Neuronal stem cell (in vitro differentiated cells): ENCODE measurements at regions not wholly inside any gene's neighbourhood (a gene's known extent, or its start where the extent isn't known, plus 50 kb on each side); places are given as distances from the start of the nearest gene placed in this dataset.

Experiments
- DNase-seq: peaks from one replicate; pipeline ENCODE4 v3.0.0-alpha.2; 2013; ENCODE audit warnings: low spot score
- H2AFZ ChIP-seq: one replicate; pipeline ENCODE4 v1.6.1; 2013; ENCODE audit warnings: mild to moderate bottlenecking, low read length, inconsistent platforms
- H2AK5ac ChIP-seq: 2 replicates; pipeline ENCODE4 v1.6.1; 2013; ENCODE audit warnings: low read depth, mild to moderate bottlenecking, inconsistent platforms, low read length, moderate library complexity, mixed read lengths
- H2BK120ac ChIP-seq: 2 replicates; pipeline ENCODE4 v1.6.1; 2013; ENCODE audit warnings: low read depth, mild to moderate bottlenecking, inconsistent platforms, low read length, moderate library complexity, mixed read lengths
- H2BK12ac ChIP-seq: one replicate; pipeline ENCODE4 v1.6.1; 2013; ENCODE audit warnings: low read length, inconsistent platforms
- H2BK15ac ChIP-seq: 2 replicates; pipeline ENCODE4 v1.6.1; 2013; ENCODE audit warnings: mild to moderate bottlenecking, low read length, inconsistent platforms, mixed read lengths
- H2BK5ac ChIP-seq: one replicate; pipeline ENCODE4 v1.6.1; 2013; ENCODE audit warnings: inconsistent platforms, mild to moderate bottlenecking, low read length, moderate library complexity
- H3K14ac ChIP-seq: one replicate; pipeline ENCODE4 v1.6.1; 2013; ENCODE audit warnings: low read length, inconsistent platforms
- H3K18ac ChIP-seq: 2 replicates; pipeline ENCODE4 v1.6.1; 2013; ENCODE audit warnings: low read length, inconsistent platforms
- H3K23ac ChIP-seq: 2 replicates; pipeline ENCODE4 v1.6.1; 2013; ENCODE audit warnings: low read depth, mild to moderate bottlenecking, mixed read lengths, low read length, inconsistent platforms; ENCODE audit not compliant: poor library complexity
- H3K27ac ChIP-seq: replicated peaks from 3 replicates; pipeline ENCODE4 v1.5.1; 2013; ENCODE audit warnings: low read length, inconsistent platforms
- H3K27me3 ChIP-seq, 3 experiments: 2 replicates each; pipeline ENCODE4 v1.6.1; 2013; ENCODE audit warnings: low read length in 3 of 3, mild to moderate bottlenecking in 2 of 3, inconsistent platforms in 1 of 3, low read depth in 1 of 3, mixed read lengths in 1 of 3, moderate library complexity in 1 of 3; ENCODE audit not compliant: control insufficient read depth in 3 of 3, insufficient read depth in 3 of 3
- H3K36me3 ChIP-seq, 2 donors: replicated peaks in 1 of 2; 2 replicates each; pipeline ENCODE4 v1.6.1; 2013; ENCODE audit warnings: low read length in 2 of 2; ENCODE audit not compliant: control insufficient read depth in 2 of 2, insufficient read depth in 2 of 2
- H3K4ac ChIP-seq: 2 replicates; pipeline ENCODE4 v1.6.1; 2013; ENCODE audit warnings: inconsistent platforms, mild to moderate bottlenecking, low read length, moderate library complexity
- H3K4me1 ChIP-seq, 2 donors: 1 replicate in 1 of 2; 2 replicates in 1 of 2; pipeline ENCODE4 v1.6.1; 2013; ENCODE audit warnings: low read length in 2 of 2, low read depth in 1 of 2; ENCODE audit not compliant: control insufficient read depth in 2 of 2, insufficient read depth in 1 of 2
- H3K4me2 ChIP-seq: one replicate; pipeline ENCODE4 v1.6.1; 2013; ENCODE audit warnings: mild to moderate bottlenecking, low read length, inconsistent platforms; ENCODE audit not compliant: insufficient read depth, poor library complexity, severe bottlenecking
- H3K4me3 ChIP-seq, 2 donors: 2 replicates each; pipeline ENCODE4 v1.5.1; 2013; ENCODE audit warnings: low read length in 2 of 2, mild to moderate bottlenecking in 2 of 2, inconsistent platforms in 1 of 2, moderate library complexity in 1 of 2
- H3K79me1 ChIP-seq: one replicate; pipeline ENCODE4 v1.6.1; 2013; ENCODE audit warnings: low read depth, mild to moderate bottlenecking, inconsistent platforms, low read length, moderate library complexity
- H3K9ac ChIP-seq: one replicate; pipeline ENCODE4 v1.6.1; 2013; ENCODE audit warnings: mild to moderate bottlenecking, low read depth, low read length, inconsistent platforms; ENCODE audit not compliant: poor library complexity
- H3K9me3 ChIP-seq, 2 donors: replicated peaks in 1 of 2; 2 replicates each; pipeline versions ENCODE3 to v1.6.1; 2013; ENCODE audit warnings: low read length in 2 of 2, mild to moderate bottlenecking in 2 of 2, inconsistent platforms in 1 of 2, low read depth in 1 of 2, mixed read lengths in 1 of 2, moderate library complexity in 1 of 2; ENCODE audit not compliant: control insufficient read depth in 2 of 2, insufficient read depth in 1 of 2
- H4K8ac ChIP-seq: one replicate; pipeline ENCODE4 v1.6.1; 2013; ENCODE audit warnings: low read depth, mild to moderate bottlenecking, inconsistent platforms, low read length, moderate library complexity
- H4K91ac ChIP-seq: one replicate; pipeline ENCODE4 v1.6.1; 2013; ENCODE audit warnings: low read length, low read depth, mild to moderate bottlenecking, inconsistent platforms; ENCODE audit not compliant: poor library complexity
- WGBS, 2 donors: extraction: QIAGEN DNeasy Blood & Tissue Kit; methylation state at CpG; one replicate each; pipeline ENCODE4 v1.1.7; 2013; ENCODE audit warnings: missing lambda C conversion rate in 2 of 2, mixed read lengths in 1 of 2; ENCODE audit not compliant: insufficient read length in 2 of 2, insufficient replicate concordance in 1 of 2; ENCODE audit errors: extremely low coverage in 2 of 2; 5-methylcytosine and 5-hydroxymethylcytosine counted together

DNA sequence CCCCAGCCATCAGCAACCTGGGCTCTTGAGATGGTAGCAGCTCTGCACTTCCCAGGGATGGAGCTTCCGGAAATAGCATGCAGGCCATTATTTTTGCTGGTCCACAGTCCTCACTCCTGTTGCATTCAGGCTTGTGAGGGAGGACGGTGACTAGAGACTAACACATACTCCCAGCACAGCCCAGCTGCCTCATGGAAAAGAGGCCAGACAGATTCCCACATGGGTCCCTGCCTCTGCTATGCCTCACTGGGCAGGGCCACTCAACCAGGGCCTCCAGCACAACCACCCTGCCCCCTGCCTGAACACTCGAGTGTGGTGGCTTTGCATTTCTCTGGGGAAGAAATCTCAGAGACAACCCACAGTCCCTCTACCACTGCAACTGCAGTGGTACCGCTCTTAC is 1195.1 kb downstream of the PCDH18 start:
- Histone ChIP-seq H3K14ac (no peak overlapping the region), H3K4ac (no peak overlapping the region), H3K4me3 (no peak overlapping the region), H3K27me3 (no peaks in the 10 kb centered on the region), H3K18ac (no peak overlapping the region), H2AFZ (no peak overlapping the region), H3K23ac (no peak overlapping the region), H2BK5ac (no peak overlapping the region), H3K36me3 (no peaks in the 10 kb centered on the region), H2BK12ac (no peak overlapping the region), H2BK15ac (no peak overlapping the region), H4K8ac (no peak overlapping the region), H2AK5ac (no peak overlapping the region), H3K4me2 (no peak overlapping the region), H2BK120ac (peak overlapping the region; percentile 61), H3K27ac (no peak overlapping the region), H4K91ac (no peak overlapping the region), H3K4me1 (no peaks in the 10 kb centered on the region), H3K9ac (no peak overlapping the region), H3K9me3 (no peaks in the 10 kb centered on the region), H3K79me1 (no peaks in the 10 kb centered on the region)
- no peak for DNase-seq
- no CpG with 5 or more reads among the region's 4 CpGs for WGBS, 2 donors

DNA sequence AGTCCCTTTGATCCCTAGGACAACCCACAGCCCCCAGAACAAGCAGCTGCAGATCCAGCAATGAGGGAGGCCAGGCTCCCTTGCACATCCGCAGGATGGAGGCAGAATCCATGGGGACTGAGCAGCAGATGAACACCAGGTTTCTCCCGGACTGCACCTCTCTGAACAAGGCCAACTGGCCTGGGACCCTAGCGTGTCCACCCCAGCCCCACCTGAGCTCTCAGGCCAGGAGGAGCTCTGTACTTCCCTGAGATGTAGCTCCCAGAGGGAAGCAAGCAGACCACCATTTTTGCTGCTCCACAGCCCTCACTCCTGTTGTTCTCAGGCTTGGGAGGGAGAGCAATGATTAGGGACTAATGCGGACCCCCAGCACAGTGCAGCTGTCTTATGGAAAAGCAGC is 1195.8 kb downstream of the PCDH18 start:
- H3K18ac ChIP-seq, result no peak overlapping the region
- no peak for DNase-seq
- peak overlapping the region; percentile 45 for H3K9ac ChIP-seq
- no peak overlapping the region for H3K27ac ChIP-seq
- H2AK5ac ChIP-seq, result no peak overlapping the region
- no peak overlapping the region for H2BK120ac ChIP-seq
- H2BK12ac ChIP-seq, result no peak overlapping the region
- H4K91ac ChIP-seq, result no peak overlapping the region
- H3K36me3 ChIP-seq, result no peaks in the 10 kb centered on the region
- H2BK15ac ChIP-seq, result no peak overlapping the region
- H3K23ac ChIP-seq, result no peak overlapping the region
- no peak overlapping the region for H2BK5ac ChIP-seq
- H3K4ac ChIP-seq, result no peak overlapping the region
- H3K14ac ChIP-seq, result no peak overlapping the region
- peak overlapping the region; percentile 53 for H2AFZ ChIP-seq
- H3K9me3 ChIP-seq, result no peaks in the 10 kb centered on the region
- H3K4me2 ChIP-seq, result no peak overlapping the region
- H3K4me1 ChIP-seq, result no peaks in the 10 kb centered on the region
- H3K27me3 ChIP-seq, result no peaks in the 10 kb centered on the region
- H3K79me1 ChIP-seq, result no peaks in the 10 kb centered on the region
- no peak overlapping the region for H4K8ac ChIP-seq
- H3K4me3 ChIP-seq, result no peak overlapping the region
- WGBS, 2 donors, result no CpG with 5 or more reads among the region's 4 CpGs

DNA sequence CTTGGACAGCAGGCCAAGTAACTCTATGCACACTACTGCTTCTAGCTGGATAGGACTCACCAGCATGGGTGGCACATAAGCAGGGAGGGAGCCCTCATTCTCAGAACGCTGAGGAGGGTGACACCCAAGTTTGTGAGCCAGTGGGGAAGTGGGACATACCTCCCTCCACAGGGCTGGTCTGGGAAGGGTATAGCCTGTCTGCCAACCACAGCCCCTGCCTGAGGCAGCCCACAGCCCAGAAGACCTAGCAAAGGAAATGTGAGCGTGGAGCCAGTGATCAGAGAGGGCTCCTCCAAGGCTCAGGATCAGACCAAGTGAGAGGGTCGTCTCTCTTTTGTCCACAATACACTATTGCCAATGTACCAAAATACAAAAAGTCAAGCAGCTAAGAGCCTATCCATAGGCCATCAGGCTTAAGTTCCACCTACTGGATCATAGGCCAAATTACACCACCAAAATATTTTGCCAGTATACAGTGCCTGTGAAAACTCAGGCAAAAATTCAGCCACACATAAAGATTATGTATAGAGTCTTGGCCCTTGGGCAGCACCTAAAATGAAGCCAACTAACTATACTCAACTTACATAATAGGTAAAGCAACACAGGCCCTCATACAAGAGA is 1203.1 kb downstream of the PCDH18 start:
- H2BK120ac ChIP-seq, result no peak overlapping the region
- H3K27me3 ChIP-seq, result no peaks in the 10 kb centered on the region
- no peak overlapping the region for H3K9ac ChIP-seq
- no peak overlapping the region for H2BK15ac ChIP-seq
- H3K79me1 ChIP-seq, result no peaks in the 10 kb centered on the region
- H2BK12ac ChIP-seq, result no peak overlapping the region
- H3K36me3 ChIP-seq, result no peaks in the 10 kb centered on the region
- no peaks in the 10 kb centered on the region for H3K9me3 ChIP-seq
- no peak overlapping the region for H3K23ac ChIP-seq
- no peak for DNase-seq
- H3K14ac ChIP-seq, result no peak overlapping the region
- no peaks in the 10 kb centered on the region for H3K4me1 ChIP-seq
- no CpG with 5 or more reads among the region's 3 CpGs for WGBS, 2 donors
- no peak overlapping the region for H2AK5ac ChIP-seq
- H2BK5ac ChIP-seq, result no peak overlapping the region
- H4K8ac ChIP-seq, result no peak overlapping the region
- no peak overlapping the region for H4K91ac ChIP-seq
- H3K27ac ChIP-seq, result no peak overlapping the region
- H3K4me2 ChIP-seq, result no peak overlapping the region
- H3K4ac ChIP-seq, result no peak overlapping the region
- no peak overlapping the region for H3K18ac ChIP-seq
- H2AFZ ChIP-seq, result peak overlapping the region; percentile 77
- H3K4me3 ChIP-seq, result no peak overlapping the region

DNA sequence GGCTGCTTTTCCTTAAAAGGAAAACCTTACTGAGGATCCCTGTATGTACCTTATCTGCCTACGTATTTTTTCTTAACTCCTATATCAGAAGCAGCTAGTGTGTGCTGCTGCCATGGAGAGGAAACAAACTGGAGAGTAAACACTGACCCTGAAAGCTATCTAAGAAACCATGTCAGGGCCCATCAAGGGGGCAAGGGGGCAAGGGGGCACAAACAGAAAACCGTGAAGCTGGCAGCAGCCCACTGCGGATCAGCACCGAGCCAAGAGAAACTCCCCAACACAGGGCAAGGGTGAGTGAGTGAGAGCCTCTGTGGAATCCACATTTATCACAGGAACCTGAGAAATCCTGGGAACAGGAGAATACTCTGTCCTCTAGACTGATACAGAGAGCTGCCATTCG is 1204.2 kb downstream of the PCDH18 start:
- no peak overlapping the region for H3K4ac ChIP-seq
- no peak overlapping the region for H3K4me2 ChIP-seq
- H3K27me3 ChIP-seq, result no peaks in the 10 kb centered on the region
- no peak overlapping the region for H3K18ac ChIP-seq
- H2BK12ac ChIP-seq, result no peak overlapping the region
- no peak overlapping the region for H3K9ac ChIP-seq
- no peaks in the 10 kb centered on the region for H3K9me3 ChIP-seq
- WGBS, 2 donors, result no CpG with 5 or more reads among the region's 5 CpGs
- H3K36me3 ChIP-seq, result no peaks in the 10 kb centered on the region
- no peak for DNase-seq
- H4K8ac ChIP-seq, result no peak overlapping the region
- H2AFZ ChIP-seq, result peak overlapping the region; percentile 77
- H3K27ac ChIP-seq, result no peak overlapping the region
- H2BK120ac ChIP-seq, result no peak overlapping the region
- no peak overlapping the region for H4K91ac ChIP-seq
- H2AK5ac ChIP-seq, result no peak overlapping the region
- H2BK15ac ChIP-seq, result no peak overlapping the region
- H3K4me3 ChIP-seq, result no peak overlapping the region
- no peak overlapping the region for H2BK5ac ChIP-seq
- no peak overlapping the region for H3K23ac ChIP-seq
- H3K14ac ChIP-seq, result no peak overlapping the region
- H3K4me1 ChIP-seq, result no peaks in the 10 kb centered on the region
- H3K79me1 ChIP-seq, result no peaks in the 10 kb centered on the region
